HL-60 (cell line): ENCODE measurements at regions not wholly inside any gene's neighbourhood (a gene's known extent, or its start where the extent isn't known, plus 50 kb on each side); places are given as distances from the start of the nearest gene placed in this dataset.

ENCODE experiments used
- DNase-seq, 2 experiments: peaks; one replicate each; pipeline ENCODE4 v3.0.0-alpha.2; 2010 to 2020; ENCODE audit warnings: low read depth in 1 of 2, low spot score in 1 of 2
- H3K27ac ChIP-seq: fragments of 250-450 bp; sonication (Bioruptor Pico); replicated peaks from 2 replicates; pipeline ENCODE4 v1.5.1; 2020; ENCODE audit warnings: mild to moderate bottlenecking, moderate library complexity
- H3K27me3 ChIP-seq: fragments of 250-450 bp; sonication (Bioruptor Pico); 2 replicates; pipeline ENCODE4 v1.5.1; 2021; ENCODE audit warnings: mild to moderate bottlenecking, moderate library complexity; ENCODE audit not compliant: insufficient read depth, poor library complexity, severe bottlenecking
- H3K4me3 ChIP-seq: replicated peaks from 2 replicates; pipeline ENCODE4 v1.5.1; 2011; ENCODE audit warnings: mild to moderate bottlenecking, control low read depth, low read length; ENCODE audit not compliant: insufficient read depth
- GABPA ChIP-seq: IDR thresholded peaks from 2 replicates; pipeline ENCODE4 v1.6.1; 2012; ENCODE audit warnings: low read depth
- POLR2AphosphoS5 ChIP-seq: IDR thresholded peaks from 2 replicates; pipeline ENCODE4 v1.6.1; 2012; ENCODE audit warnings: low read depth
- REST ChIP-seq: IDR thresholded peaks from 2 replicates; pipeline ENCODE4 v1.6.1; 2012; ENCODE audit warnings: low read depth; ENCODE audit not compliant: insufficient replicate concordance
- SPI1 ChIP-seq: IDR thresholded peaks from 2 replicates; pipeline ENCODE4 v1.6.1; 2012; ENCODE audit warnings: low read depth, mild to moderate bottlenecking, borderline replicate concordance
- TF ChIP-seq, protein P1 (sequence below): IDR thresholded peaks from one replicate; pipeline ENCODE4 v1.5.1; 2011; ENCODE audit warnings: low read length, control low read depth, inconsistent platforms; ENCODE audit not compliant: insufficient read depth

DNA sequence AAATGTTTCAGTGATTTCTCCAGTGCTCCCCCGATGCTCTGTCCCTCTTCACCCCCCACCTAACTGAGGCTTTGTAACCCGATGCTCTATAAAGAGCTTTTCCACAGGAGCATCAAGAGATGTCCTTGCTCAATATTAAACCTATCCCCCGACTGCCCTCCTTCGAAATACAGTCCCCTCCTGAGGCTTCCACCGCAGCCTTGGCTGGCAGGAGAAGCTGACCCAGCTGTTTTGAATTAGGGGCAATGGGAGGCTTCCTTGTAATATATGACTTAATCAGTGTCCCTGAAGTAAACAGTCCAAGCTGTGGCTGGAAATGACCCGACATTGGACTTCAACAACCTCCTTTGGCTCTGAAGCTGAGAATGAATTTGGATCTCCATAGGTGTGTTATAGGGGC lies 62.4 kb downstream of the TMEM30B start:
- H3K27ac ChIP-seq: no peak overlapping the region
- no peak for TF ChIP-seq SPI1
- TF ChIP-seq GABPA: no peak
- no peak for TF ChIP-seq POLR2AphosphoS5
- TF ChIP-seq REST: no peak
- H3K4me3 ChIP-seq: no peak overlapping the region
- peaks cover 4% of the 10 kb centered on the region for H3K27me3 ChIP-seq
- DNase-seq: no peak

GRCh38 chr14:61218157-61218556 lies 63.0 kb downstream of the TMEM30B start:
- Histone ChIP-seq H3K27ac (no peak overlapping the region), H3K4me3 (no peak overlapping the region), H3K27me3 (peaks cover 4% of the 10 kb centered on the region)
- TF ChIP-seq, protein P1, sequence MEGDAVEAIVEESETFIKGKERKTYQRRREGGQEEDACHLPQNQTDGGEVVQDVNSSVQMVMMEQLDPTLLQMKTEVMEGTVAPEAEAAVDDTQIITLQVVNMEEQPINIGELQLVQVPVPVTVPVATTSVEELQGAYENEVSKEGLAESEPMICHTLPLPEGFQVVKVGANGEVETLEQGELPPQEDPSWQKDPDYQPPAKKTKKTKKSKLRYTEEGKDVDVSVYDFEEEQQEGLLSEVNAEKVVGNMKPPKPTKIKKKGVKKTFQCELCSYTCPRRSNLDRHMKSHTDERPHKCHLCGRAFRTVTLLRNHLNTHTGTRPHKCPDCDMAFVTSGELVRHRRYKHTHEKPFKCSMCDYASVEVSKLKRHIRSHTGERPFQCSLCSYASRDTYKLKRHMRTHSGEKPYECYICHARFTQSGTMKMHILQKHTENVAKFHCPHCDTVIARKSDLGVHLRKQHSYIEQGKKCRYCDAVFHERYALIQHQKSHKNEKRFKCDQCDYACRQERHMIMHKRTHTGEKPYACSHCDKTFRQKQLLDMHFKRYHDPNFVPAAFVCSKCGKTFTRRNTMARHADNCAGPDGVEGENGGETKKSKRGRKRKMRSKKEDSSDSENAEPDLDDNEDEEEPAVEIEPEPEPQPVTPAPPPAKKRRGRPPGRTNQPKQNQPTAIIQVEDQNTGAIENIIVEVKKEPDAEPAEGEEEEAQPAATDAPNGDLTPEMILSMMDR: no peak
- TF ChIP-seq GABPA (no peak), SPI1 (no peak), POLR2AphosphoS5 (no peak), REST (no peak)
- no peak for DNase-seq

DNA sequence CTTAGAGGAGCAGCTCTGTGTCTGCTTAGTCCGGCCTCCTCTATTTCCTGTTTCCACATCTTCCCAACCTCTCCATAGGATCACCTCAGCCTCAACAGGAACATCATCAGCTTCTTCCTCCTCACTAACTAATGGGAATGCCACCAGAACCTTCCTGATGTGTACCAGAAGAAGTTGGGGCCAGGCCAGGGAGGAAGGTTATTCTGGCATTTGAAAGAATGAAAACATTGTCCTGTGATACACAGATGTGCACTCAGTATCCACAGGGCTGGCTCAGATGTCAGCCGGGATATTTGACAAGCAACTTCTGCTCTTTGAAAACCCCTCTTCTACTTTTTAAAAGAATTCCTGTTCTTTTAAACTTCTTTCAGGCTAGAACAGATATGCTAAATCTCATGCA lies 63.6 kb downstream of the TMEM30B start:
- peaks cover 4% of the 10 kb centered on the region for H3K27me3 ChIP-seq
- no peak for DNase-seq
- TF ChIP-seq SPI1: no peak
- no peak for TF ChIP-seq GABPA
- TF ChIP-seq, protein P1: no peak
- TF ChIP-seq REST: no peak
- TF ChIP-seq POLR2AphosphoS5: no peak
- H3K27ac ChIP-seq: no peak overlapping the region
- H3K4me3 ChIP-seq: no peak overlapping the region
